Mesenchymal stem cell (in vitro differentiated cells and primary cell): ENCODE measurements at regions not wholly inside any gene's neighbourhood (a gene's known extent, or its start where the extent isn't known, plus 50 kb on each side); places are given as distances from the start of the nearest gene placed in this dataset.

ENCODE experiments used
- DNase-seq: peaks from one replicate; pipeline ENCODE4 v3.0.0-alpha.2; 2013
- H2AFZ ChIP-seq: one replicate; pipeline ENCODE4 v1.6.1; 2013; ENCODE audit warnings: low read depth, mild to moderate bottlenecking, control low read depth, inconsistent platforms, low read length, moderate library complexity
- H2AK5ac ChIP-seq: 2 replicates; pipeline ENCODE4 v1.6.1; 2013; ENCODE audit warnings: low read length, moderate library complexity, mild to moderate bottlenecking, inconsistent platforms; ENCODE audit not compliant: severe bottlenecking
- H2BK120ac ChIP-seq: one replicate; pipeline ENCODE4 v1.6.1; 2013; ENCODE audit warnings: low read depth, mild to moderate bottlenecking, inconsistent platforms, low read length, moderate library complexity
- H2BK12ac ChIP-seq, 2 experiments: one replicate each; pipeline ENCODE4 v1.6.1; 2013; ENCODE audit warnings: inconsistent platforms in 2 of 2, low read length in 2 of 2, mild to moderate bottlenecking in 2 of 2, moderate library complexity in 2 of 2, control low read depth in 1 of 2
- H2BK15ac ChIP-seq: one replicate; pipeline ENCODE4 v1.6.1; 2013; ENCODE audit warnings: mild to moderate bottlenecking, low read depth, inconsistent platforms; ENCODE audit not compliant: poor library complexity, severe bottlenecking
- H2BK5ac ChIP-seq: 2 replicates; pipeline ENCODE4 v1.6.1; 2013; ENCODE audit warnings: low read depth, mild to moderate bottlenecking, low read length, control low read depth, inconsistent platforms; ENCODE audit not compliant: poor library complexity, severe bottlenecking
- H3K14ac ChIP-seq, 2 experiments: one replicate each; pipeline ENCODE4 v1.6.1; 2013; ENCODE audit warnings: inconsistent platforms in 2 of 2, low read length in 2 of 2, control low read depth in 1 of 2, mild to moderate bottlenecking in 1 of 2, moderate library complexity in 1 of 2
- H3K18ac ChIP-seq, 2 experiments: one replicate each; pipeline ENCODE4 v1.6.1; 2013; ENCODE audit warnings: inconsistent platforms in 2 of 2, low read length in 2 of 2, control low read depth in 1 of 2, low read depth in 1 of 2, mild to moderate bottlenecking in 1 of 2
- H3K23ac ChIP-seq, 2 experiments: one replicate each; pipeline ENCODE4 v1.6.1; 2013; ENCODE audit warnings: inconsistent platforms in 2 of 2, low read length in 2 of 2, mild to moderate bottlenecking in 2 of 2, moderate library complexity in 2 of 2, control low read depth in 1 of 2
- H3K27ac ChIP-seq: 2 replicates; pipeline ENCODE4 v1.5.1; 2013; ENCODE audit warnings: mild to moderate bottlenecking, moderate library complexity, low read length, control low read depth, inconsistent platforms; ENCODE audit not compliant: poor library complexity, severe bottlenecking
- H3K27me3 ChIP-seq, 2 experiments: 2 replicates each; pipeline versions ENCODE4 v1.6.1 to v1.7.0; 2013; ENCODE audit warnings: low read length in 2 of 2, mild to moderate bottlenecking in 2 of 2, moderate library complexity in 2 of 2, control low read depth in 1 of 2, inconsistent platforms in 1 of 2; ENCODE audit not compliant: control insufficient read depth in 1 of 2, insufficient read depth in 1 of 2
- H3K36me3 ChIP-seq, 2 experiments: 2 replicates each; pipeline versions ENCODE4 v1.6.1 to v1.7.0; 2013; ENCODE audit warnings: low read length in 2 of 2, control low read depth in 1 of 2, inconsistent platforms in 1 of 2, low read depth in 1 of 2, mild to moderate bottlenecking in 1 of 2; ENCODE audit not compliant: insufficient read depth in 2 of 2, control insufficient read depth in 1 of 2
- H3K4ac ChIP-seq, 2 experiments: one replicate each; pipeline ENCODE4 v1.6.1; 2013; ENCODE audit warnings: inconsistent platforms in 2 of 2, low read length in 2 of 2, mild to moderate bottlenecking in 2 of 2, moderate library complexity in 2 of 2, control low read depth in 1 of 2, low read depth in 1 of 2
- H3K4me1 ChIP-seq: 2 replicates; pipeline ENCODE4 v1.6.1; 2013; ENCODE audit warnings: low read depth, low read length, control low read depth; ENCODE audit not compliant: control insufficient read depth, insufficient read depth
- H3K4me2 ChIP-seq: 2 replicates; pipeline ENCODE4 v1.6.1; 2013; ENCODE audit warnings: low read length, mild to moderate bottlenecking, inconsistent platforms; ENCODE audit not compliant: poor library complexity, severe bottlenecking
- H3K4me3 ChIP-seq, 2 experiments: 2 replicates each; pipeline versions ENCODE4 v1.5.1 to v1.7.0; 2013; ENCODE audit warnings: low read length in 2 of 2, mild to moderate bottlenecking in 2 of 2, control low read depth in 1 of 2, low read depth in 1 of 2; ENCODE audit not compliant: insufficient read depth in 1 of 2
- H3K79me1 ChIP-seq: replicated peaks from 2 replicates; pipeline ENCODE4 v1.6.1; 2013; ENCODE audit warnings: mild to moderate bottlenecking, control low read depth, low read length, inconsistent platforms; ENCODE audit not compliant: poor library complexity, severe bottlenecking
- H3K9ac ChIP-seq: 2 replicates; pipeline ENCODE4 v1.7.0; 2013; ENCODE audit warnings: mild to moderate bottlenecking, low read length, moderate library complexity
- H3K9me3 ChIP-seq: 2 replicates; pipeline ENCODE4 v1.7.0; 2013; ENCODE audit warnings: mild to moderate bottlenecking, low read length; ENCODE audit not compliant: control insufficient read depth
- H4K8ac ChIP-seq: one replicate; pipeline ENCODE4 v1.6.1; 2013; ENCODE audit warnings: inconsistent platforms, mild to moderate bottlenecking, low read length, moderate library complexity
- H4K91ac ChIP-seq: one replicate; pipeline ENCODE4 v1.6.1; 2013; ENCODE audit warnings: mild to moderate bottlenecking, low read length, inconsistent platforms
- WGBS: methylation state at CpG from one replicate; pipeline ENCODE4 v1.1.7; 2013; ENCODE audit warnings: mixed read lengths; 5-methylcytosine and 5-hydroxymethylcytosine counted together

DNA sequence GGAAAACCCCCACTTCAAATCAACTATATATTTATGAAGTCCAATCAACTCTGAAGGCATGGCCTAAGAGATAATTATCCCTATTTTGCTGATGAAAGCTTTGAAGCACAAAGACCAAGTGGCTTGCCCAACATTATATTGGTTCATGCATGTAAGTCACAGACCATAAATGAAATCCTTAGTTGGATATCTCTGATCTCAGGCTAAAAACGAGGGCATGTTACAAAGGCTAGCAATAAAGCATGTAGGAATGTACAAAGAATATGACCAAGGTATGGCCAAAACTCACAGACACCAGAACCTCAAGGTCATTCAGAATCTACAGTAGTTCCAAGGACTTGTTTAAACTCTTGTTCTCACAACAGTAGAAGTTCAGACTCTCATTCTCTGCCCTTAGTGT, 100.2 kb upstream of the SESN3 start:
- Histone ChIP-seq H4K8ac (no peak overlapping the region), H3K79me1 (no peaks in the 10 kb centered on the region), H3K27me3 (no peaks in the 10 kb centered on the region), H3K36me3 (no peaks in the 10 kb centered on the region), H3K14ac (no peak overlapping the region), H3K9ac (no peak overlapping the region), H2BK5ac (no peak overlapping the region), H3K27ac (no peak overlapping the region), H3K23ac (no peak overlapping the region), H3K4me2 (no peak overlapping the region), H2BK12ac (no peak overlapping the region), H3K9me3 (no peaks in the 10 kb centered on the region), H3K4ac (no peak overlapping the region), H2BK120ac (no peak overlapping the region), H3K18ac (no peak overlapping the region), H2AFZ (no peak overlapping the region), H3K4me1 (peaks cover 9% of the 10 kb centered on the region), H3K4me3 (no peak overlapping the region), H2AK5ac (peak overlapping the region; percentile 70), H2BK15ac (no peak overlapping the region), H4K91ac (no peak overlapping the region)
- no peak for DNase-seq
- 77% methylated on average over 1 of the region's 1 CpG for WGBS

DNA sequence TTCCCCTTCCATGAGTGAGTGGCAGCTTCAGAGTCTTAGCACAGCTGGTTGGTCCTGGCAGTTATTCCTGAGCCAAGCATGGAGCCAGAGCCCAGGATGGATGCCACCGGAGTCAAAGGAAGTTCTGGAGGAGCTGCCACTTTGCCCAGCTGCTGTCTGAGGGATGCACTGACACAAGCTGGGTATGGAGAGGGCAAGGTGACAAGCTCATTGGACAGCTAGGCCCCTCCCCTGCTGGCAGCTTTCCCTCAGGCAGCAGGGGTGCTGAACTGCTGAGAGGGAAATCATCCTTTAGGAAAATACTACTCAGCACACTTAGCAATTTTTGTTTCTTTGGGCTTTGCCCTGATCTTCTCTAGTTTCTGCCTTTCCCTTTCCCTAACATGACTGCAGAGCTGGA, 99.3 kb upstream of the SESN3 start:
- H3K9ac ChIP-seq, result no peak overlapping the region
- peak overlapping the region in 1 of 2 experiments; percentile 68 for H2BK12ac ChIP-seq
- H3K14ac ChIP-seq, result no peak overlapping the region
- H3K4ac ChIP-seq, result no peak overlapping the region
- no peaks in the 10 kb centered on the region for H3K36me3 ChIP-seq
- H2BK120ac ChIP-seq, result no peak overlapping the region
- no peaks in the 10 kb centered on the region for H3K79me1 ChIP-seq
- H2AFZ ChIP-seq, result no peak overlapping the region
- H2AK5ac ChIP-seq, result no peak overlapping the region
- no peaks in the 10 kb centered on the region for H3K9me3 ChIP-seq
- H3K4me1 ChIP-seq, result peaks cover 7% of the 10 kb centered on the region
- no peak overlapping the region for H3K18ac ChIP-seq
- H3K27me3 ChIP-seq, result no peaks in the 10 kb centered on the region
- no peak for DNase-seq
- H2BK15ac ChIP-seq, result no peak overlapping the region
- no peak overlapping the region for H3K27ac ChIP-seq
- H4K91ac ChIP-seq, result peak overlapping the region; percentile 4
- H3K4me3 ChIP-seq, result no peak overlapping the region
- WGBS, result 91% methylated on average over 1 of the region's 1 CpG
- no peak overlapping the region for H2BK5ac ChIP-seq
- no peak overlapping the region for H3K4me2 ChIP-seq
- no peak overlapping the region for H3K23ac ChIP-seq
- H4K8ac ChIP-seq, result no peak overlapping the region

DNA sequence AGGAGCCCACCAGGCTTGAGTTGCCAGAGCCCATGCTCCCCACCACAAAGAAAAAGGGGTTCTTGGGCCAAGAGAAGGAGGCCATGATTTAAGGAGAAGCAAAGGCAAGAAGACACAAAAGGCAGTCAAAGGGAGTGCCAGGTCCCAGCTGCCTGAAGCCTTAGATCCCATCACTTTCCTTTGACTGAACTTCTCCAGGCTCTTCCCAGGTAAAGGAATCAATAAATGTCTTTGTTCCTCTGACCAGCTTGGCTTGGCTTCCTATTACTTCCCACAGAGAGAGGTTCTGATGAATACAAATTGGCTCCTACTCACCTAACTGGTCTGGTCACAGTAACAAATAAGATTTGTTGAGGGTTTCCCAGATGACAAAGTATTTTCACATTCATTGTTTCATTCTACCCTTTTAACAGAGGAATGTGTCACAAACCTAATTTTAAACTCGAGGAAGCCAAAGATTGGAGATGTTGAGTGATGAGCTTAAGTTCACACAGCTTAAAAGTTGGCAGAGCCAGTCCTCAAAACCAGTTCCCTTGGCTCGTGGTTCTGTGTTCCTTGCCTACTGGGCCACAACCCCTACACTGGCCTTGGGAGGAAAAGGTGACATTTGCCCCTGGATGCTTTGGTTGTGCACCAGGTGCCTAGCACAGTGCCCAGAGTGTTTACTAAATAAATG, 96.4 kb upstream of the SESN3 start:
- Histone ChIP-seq H3K27ac (no peak overlapping the region), H3K18ac (no peak overlapping the region), H2BK15ac (no peak overlapping the region), H3K9ac (no peak overlapping the region), H3K4me3 (no peak overlapping the region), H3K4ac (no peak overlapping the region), H4K91ac (no peak overlapping the region), H3K4me2 (no peak overlapping the region), H2BK120ac (no peak overlapping the region), H3K14ac (no peak overlapping the region), H3K23ac (no peak overlapping the region), H3K9me3 (no peaks in the 10 kb centered on the region), H2AFZ (no peak overlapping the region), H2BK12ac (no peak overlapping the region), H3K36me3 (no peaks in the 10 kb centered on the region), H3K79me1 (no peaks in the 10 kb centered on the region), H2BK5ac (no peak overlapping the region), H3K4me1 (peaks cover 7% of the 10 kb centered on the region), H2AK5ac (no peak overlapping the region), H3K27me3 (no peaks in the 10 kb centered on the region), H4K8ac (no peak overlapping the region)
- 80% methylated on average over 2 of the region's 2 CpGs for WGBS
- DNase-seq, result no peak

DNA sequence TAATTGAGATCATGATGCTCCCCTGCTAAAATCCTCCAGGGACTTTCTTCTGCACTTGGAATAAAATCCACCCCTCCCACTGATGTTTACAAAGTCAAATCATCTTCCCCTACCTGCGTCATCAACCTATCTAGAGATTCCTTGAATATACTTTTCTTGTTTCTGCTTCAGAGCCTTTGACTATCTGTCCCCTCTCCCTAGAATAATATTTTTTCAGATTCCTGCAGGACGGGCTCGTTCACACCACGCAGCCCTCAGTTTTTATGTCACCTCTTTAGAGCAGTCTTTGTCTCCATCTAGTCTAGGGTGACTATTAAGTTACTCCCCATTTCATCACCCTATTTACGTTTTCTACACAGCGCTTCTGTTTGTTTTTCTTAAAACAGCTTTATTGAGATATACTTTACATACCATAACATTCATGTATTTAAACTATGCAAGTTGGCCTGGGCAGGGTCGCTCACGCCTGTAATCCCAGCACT, 94.8 kb upstream of the SESN3 start:
- H3K4me3 ChIP-seq, result no peak overlapping the region
- no peak overlapping the region for H3K23ac ChIP-seq
- H3K9me3 ChIP-seq, result no peaks in the 10 kb centered on the region
- WGBS, result 94% methylated on average over 8 of the region's 8 CpGs
- no peak overlapping the region for H3K27ac ChIP-seq
- no peak overlapping the region for H3K14ac ChIP-seq
- no peak overlapping the region for H4K8ac ChIP-seq
- DNase-seq, result no peak
- no peak overlapping the region for H3K4me2 ChIP-seq
- no peaks in the 10 kb centered on the region for H3K79me1 ChIP-seq
- H3K18ac ChIP-seq, result no peak overlapping the region
- no peaks in the 10 kb centered on the region for H3K27me3 ChIP-seq
- H2BK15ac ChIP-seq, result no peak overlapping the region
- H2BK12ac ChIP-seq, result no peak overlapping the region
- H3K4ac ChIP-seq, result no peak overlapping the region
- H4K91ac ChIP-seq, result no peak overlapping the region
- no peak overlapping the region for H2AFZ ChIP-seq
- no peak overlapping the region for H3K9ac ChIP-seq
- peaks cover 7% of the 10 kb centered on the region for H3K4me1 ChIP-seq
- no peak overlapping the region for H2BK5ac ChIP-seq
- H2BK120ac ChIP-seq, result no peak overlapping the region
- no peak overlapping the region for H2AK5ac ChIP-seq
- H3K36me3 ChIP-seq, result no peaks in the 10 kb centered on the region
